Suppressor macrophage (primary cell): ENCODE measurements at regions not wholly inside any gene's neighbourhood (a gene's known extent, or its start where the extent isn't known, plus 50 kb on each side); places are given as distances from the start of the nearest gene placed in this dataset.
"Not testable (repeated sequence)": the region's sequence is repeated elsewhere in the genome, so short reads cannot be mapped to it uniquely, and the experiment has no call there.

Source experiments
- DNase-seq, 4 experiments: peaks; one replicate each; pipeline ENCODE4 v3.0.0-alpha.2; 2020 to 2022

DNA sequence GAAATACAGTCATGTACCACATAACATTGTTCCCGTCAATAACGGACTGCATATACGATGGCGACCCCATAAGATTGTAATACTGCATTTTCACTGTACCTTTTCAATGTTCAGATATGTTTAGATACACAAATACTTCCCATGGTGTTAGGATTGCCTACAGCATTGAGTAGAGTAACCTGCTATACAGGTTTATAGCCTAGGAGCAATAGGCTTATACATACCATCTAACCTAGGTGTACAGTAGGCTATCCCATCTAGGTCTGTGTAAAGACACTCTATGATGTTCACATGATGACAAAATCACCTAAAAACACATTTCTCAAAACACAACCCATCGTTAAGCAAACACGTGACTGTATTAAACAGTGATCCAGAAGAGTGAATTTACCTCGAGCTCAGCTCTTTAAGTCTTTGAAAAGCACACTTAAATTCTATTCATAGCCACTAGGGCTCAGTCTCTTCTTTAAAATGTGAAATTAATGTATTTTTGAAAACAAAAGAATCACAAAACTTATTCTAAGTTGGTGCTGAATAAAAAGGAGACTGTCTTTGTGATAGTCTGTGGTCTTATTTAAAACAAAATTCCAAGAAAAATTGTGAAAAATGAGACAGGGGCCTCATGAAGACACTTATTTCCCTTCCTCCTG is 239.1 kb upstream of the ARID2 start:
- no peak for DNase-seq

DNA sequence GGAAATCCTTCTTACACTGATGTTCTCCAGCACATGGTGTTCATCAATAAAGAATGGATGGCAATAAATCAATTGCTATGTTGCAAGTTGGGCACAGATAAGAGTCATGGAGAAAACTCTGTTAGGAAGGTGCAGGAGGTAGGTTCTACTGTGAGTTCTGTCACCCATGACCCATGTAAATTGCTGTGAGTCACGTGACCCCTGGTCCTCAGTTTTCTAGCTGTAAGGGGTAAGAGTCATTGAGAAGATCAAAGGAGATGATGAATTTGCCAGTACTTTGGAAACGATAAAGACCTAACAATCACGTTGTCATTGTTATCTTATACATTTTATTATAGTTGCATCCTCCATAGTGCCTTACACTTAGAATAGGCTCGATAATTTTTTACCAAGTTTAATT is 235.2 kb upstream of the ARID2 start:
- no peak for DNase-seq

DNA sequence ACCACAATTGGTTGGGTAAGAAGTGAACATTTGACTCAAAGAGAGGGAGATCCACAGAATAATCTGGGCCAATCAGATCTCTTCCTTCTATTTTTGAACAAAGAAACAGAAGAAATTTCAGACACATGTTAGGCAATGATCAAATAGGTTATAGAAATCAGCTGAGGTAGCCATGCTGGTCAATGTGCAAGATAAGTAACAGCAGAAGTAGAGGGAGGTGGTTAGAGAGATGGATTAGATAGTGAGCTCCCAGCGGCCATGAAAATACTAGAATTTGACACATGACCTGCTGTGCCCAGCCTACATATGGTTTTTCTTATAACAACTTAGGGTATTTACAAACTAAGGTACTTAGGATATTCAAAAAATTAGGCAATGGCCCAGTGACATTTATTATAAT is 230.9 kb upstream of the ARID2 start:
- peak in 1 of 4 experiments; percentile 9 for DNase-seq

DNA sequence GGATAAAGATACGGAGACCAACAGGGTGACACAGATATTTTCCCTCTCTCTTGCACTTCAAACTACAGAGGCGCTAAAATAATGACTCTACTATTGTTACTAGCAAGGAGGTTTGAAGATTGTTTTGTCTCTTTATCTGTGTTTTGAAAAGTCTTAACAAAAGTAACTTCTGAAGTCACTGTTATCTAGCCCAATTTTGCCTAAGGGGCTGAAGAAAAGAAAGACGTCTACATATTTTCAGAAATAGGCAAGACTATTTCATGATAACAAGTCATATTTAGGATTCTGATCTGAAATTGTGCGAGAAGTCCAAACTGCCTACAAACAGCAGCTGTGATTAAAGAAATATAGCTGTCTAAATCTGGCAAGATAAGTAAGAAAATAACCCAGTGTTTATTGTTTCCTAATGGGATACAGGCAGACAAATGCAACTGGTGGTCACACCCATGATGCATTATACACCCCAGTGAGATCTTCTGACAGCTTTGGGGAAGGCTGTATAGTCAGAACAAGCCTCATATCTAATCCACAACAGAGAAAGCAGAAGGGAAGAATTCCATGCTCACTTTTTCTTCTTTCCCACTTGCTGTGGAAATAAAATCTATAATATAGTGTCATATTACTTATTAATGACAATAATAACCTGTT is 226.9 kb upstream of the ARID2 start:
- DNase-seq = no peak

DNA sequence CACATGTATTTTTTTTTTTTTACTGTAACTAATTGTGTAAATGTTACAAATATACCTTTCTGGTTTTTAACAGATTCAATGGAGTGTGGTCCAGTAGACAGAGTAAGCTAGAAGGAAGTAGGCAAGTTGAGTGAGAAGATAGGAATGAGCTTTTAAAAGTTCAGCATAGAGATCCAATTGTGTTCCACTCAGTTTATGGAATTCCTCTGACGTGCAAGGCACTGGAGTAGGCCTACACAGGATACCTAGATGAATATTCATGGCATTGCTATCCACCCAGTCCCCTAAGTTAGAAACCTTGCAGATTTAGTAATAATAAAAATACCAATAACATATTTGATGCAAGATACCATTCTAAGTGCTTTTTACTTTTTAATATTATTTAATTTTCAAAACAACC is 225.6 kb upstream of the ARID2 start:
- DNase-seq = no peak

DNA sequence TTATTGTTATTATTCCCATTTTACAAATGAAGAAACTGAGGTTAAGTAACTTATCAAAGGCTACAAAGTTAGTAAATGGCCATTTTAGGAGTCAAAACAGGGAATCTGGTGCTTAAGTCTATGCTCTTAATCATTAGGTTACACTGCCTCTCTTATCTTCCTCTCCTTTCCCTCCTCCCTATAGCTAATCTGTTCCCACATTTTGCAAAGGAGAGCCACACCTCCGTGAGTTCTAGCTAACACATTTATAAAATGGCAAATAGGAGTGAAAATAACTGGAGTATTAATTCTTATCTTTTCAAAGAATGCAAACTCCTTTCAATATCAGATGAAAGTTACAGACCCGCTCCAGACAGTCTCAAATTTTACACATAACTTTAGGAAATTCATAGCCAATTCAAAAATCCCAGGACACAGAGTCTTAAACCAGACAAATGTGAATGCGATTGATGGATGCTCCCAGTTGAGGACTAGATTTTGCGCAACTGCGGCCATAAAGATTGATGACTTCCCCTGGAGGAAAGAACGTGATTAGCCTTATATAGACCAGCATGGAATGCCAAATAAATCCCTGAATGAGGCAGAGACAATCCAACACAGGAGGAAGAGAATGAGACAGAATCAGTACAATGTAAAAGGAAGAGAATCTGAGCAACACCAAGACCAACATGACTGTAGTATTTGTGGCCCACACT is 225.0 kb upstream of the ARID2 start:
- no peak for DNase-seq

DNA sequence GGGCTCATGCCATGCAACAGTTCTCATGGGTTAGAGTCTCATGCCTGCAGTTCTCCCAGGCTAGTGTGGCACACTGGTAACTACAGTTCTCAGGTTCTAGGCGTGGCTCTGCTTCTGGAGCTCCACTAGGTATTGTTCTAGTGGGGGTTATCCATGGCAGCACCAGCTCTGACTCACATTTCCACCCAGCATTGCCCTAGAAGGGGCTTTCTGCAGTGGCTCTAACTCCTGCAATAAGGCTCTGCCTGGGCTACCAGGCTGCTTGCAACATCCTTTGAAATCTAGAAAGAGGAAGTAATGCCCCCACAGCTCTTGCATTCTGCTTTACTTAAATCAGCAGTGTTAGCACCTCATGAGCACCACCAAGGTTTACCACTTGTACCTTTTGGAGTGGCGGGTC is 220.3 kb upstream of the ARID2 start:
- peak in 3 of 4 experiments; percentile 77 to 92 (median 77) for DNase-seq

DNA sequence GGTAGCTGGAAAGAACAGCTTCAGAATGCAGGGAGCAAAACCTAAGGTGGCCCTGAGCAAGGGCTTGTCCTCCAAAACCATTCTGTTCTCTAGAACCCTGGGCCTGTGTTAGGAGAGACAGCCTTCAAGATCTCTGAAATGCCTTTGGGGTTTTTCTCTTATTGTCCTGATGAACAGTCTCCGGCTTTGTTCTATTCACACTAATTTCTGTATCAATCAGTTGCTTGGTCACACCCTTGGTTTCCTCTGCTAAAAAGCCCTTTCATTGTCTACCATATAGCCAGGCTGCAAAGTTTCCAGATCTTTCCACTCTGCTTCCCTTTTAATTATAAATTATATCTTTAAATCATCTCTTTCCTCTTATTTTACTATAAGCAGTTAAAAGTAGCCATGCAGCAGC is 219.9 kb upstream of the ARID2 start:
- no peak for DNase-seq

DNA sequence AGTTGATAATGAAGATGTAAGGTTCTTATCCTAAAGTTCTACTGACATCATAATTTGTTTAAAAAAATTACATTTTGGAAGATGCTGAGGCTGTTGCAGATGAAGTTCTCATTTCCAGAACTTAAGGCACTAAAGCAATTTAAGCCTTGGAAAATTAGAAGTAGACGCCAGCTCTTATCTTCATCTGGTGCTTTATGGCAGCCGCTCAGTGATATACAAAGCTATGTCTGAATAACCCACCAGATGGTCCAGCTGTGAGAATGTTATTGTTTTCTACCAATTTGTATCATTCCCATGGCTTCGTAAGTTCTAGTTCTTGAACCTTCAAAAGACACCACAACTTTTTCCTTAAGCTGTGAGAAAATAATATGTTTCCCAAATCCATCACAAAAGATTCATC is 212.1 kb upstream of the ARID2 start:
- no peak for DNase-seq

DNA sequence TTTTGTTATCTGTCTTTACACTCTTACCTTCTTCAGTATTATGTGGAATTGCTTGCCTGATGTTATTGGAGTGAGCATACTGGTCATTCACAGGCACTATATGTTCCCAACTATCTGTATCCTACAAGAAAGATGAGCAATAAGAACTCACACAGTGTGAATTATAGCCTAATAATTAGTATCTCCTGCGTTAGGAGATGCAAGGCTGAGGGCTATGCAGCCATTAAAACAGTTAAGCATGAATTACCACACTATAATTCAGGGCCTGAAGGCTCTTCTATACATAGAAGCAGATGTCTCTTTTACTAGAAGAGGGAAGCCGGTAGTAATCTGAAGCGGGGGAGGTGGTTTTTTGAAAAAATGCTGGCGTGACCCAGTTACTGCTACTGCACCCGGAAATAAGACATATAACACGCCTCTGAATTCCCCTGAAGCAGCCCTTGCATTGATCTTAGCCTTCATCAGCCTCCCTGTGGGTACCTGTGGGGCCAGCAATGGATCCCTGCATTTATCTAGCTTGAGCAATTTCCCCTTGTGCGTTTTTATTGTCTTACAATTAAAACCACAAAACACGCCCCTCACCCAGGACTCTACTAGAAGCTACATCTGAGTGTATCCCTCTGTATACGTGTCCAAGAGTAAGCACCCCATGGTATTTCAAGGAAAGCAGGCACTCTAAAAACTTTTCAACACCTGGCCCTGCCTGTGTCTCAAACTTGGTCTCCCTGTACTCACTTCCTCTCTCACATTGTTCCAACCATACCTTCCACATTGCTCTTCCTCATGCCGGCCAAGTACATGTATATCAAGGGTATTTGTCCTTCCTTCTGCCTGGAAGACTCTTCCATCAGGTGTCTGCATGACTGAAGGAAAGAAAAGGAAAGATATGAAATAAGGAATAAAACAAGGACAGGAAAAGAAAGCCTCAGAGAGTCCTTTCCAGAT is 210.9 kb upstream of the ARID2 start:
- DNase-seq = peak; percentile 44 to 59 (median 50)

DNA sequence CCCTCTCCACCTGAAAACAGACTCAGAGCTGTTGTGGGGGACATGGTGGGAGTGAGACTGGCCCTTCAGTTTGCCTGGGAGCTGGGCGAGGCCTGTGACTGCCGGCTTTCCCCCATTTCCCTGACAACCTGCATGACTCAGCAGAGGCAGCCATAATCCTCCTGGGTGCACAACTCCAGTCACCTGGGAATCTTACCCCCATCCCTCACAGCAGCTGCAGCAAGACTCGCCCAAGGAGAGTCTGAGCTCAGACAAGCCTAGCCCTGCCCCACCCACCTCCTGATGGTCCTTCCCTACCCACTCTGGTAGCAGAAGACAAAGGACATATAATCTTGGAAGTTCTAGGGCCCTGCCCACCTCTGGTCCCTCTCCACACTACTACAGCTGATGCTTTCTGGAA is 207.3 kb upstream of the ARID2 start:
- no peak for DNase-seq

DNA sequence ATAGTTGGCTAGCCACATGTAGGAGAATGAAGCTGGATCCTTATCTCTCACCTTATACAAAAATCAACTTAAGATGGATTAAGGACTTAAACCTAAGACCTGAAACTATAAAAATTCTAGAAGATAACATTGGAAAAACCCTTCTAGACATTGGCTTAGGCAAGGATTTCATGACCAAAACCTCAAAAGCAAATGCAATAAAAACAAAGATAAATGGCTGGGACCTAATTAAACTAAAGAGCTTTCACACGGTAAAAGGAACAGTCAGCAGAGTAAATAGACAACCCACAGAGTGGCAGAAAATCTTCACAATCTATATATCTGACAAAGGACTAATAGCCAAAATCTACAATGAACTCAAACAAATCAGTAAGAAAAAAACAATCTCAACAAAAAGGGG is 202.7 kb upstream of the ARID2 start:
- DNase-seq = not testable (repeated sequence)

DNA sequence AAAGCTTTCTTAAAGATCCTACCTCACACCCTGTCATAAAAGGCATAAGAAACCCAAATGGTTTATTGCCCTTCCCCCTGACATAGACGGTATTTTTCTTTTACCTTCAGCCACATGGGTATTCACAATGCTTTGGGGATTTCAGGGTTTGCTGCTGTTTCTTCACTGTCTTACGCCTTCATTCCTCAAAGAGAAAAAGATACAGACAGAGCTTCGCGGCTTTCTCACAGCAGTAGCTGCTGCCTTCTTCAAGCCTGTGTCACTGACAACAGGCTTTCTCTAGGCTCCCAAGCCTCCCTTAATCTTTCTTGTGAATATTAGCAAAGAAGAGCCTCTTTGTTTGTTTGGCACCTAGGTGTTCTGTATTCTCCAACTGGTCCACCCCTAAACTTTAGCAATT is 197.4 kb upstream of the ARID2 start:
- DNase-seq = no peak

DNA sequence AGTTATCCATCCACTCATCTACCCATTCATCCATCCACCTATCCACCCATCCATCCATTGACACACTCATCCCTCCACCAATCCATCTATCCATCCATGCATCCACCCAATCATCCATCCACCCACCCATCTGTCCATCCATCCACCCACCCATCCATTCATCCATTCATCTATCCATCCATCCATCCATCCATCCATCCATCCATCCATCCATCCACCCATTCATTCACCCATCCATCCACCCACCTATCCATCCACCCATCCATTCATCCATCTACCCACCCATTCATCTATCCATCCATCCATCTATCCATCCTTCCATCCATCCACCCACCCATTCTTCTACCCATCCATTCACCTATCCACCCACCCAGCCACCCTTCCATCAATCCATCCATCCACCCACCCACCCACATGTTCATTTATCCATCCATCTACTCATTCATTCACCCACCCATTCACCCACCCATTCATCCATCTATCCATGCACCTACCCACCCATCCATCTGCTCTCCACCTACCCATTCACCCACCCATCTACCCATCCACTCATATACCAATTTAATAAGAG is 193.8 kb upstream of the ARID2 start:
- DNase-seq = no peak

DNA sequence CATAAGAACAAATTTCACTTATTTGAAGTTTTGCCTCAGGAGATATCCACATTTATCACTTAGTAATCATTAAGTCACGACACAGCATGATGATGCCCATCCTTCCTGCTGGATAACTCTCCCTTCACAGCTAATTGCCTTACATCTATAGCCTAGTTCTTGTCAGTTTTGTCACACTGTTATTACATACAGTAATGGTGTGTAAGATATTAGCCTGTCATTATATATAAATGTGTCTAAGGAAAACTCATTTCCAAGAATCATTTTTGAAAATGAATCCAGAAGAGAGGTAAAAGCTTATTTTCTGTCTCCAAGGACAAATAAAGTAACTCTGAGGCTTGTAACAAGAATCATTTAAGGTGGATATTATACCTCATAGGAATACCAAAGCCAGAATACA is 193.2 kb upstream of the ARID2 start:
- DNase-seq = no peak

DNA sequence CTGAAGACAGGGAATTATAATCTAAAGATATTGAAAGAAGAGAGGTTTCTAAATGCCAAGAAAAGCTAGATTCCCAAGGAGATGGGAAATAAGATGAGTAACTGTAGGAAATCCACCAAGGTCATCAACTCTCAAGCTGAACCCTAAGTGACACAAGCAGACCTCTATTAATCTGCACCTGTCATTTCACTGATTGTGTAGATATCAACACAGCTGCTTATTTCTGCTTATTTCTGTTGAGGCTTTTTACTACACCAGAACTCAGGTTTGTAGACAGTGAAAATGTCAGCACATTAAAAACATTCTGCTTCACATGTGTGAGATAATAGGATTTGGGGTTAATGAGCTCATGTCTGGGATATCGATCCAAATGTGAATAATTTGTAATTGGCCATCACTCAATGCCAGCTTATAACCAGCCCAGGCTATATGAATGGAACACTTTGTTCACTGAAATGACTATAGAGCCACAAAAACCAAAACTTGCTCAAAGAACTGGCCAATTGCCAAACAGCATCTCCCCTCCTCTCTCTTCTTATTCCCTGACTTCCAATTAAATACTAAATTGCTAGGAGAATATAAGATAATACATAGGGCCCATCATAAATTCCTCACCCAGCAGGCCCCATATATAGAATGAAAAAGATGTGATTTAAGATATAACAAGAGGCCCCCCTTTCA is 188.7 kb upstream of the ARID2 start:
- DNase-seq = no peak

DNA sequence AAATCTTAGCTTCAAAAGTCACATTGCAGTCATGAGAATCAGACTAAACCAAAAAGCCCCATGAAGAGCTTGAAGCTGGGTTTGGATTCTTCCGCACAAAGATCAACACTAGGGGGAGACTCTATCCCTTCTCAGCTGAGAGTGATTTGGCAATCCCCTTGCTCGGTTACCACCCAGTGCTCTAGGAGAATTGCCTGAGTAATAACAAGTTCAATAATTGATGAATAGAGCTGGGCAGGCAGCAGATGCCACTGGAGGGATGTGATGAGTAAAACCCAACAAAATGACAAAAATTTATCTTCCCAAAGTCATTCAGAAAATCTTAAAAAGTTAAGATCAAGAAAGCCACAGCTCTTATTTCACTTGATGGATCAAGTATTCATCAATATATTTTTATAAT is 185.6 kb upstream of the ARID2 start:
- DNase-seq = peak; percentile 75 to 91 (median 84)

DNA sequence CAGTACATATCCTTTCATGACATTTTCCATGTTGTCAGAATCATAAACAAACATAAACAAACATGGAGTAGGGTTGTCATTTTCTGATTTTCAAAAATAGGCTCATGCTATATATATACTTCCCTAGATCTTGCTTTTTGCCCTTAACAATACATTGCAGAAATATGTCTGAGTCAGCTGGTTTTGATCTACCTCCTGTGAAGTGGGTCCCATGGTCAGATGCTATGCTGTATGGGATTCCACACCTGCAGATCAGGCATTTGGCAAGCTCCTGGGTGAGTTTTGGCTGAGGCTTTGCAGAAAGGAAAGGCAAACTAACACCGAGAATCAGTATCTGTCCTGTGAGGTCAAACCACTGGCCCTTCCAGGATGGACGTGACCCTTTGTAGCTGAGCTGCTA is 183.0 kb upstream of the ARID2 start:
- no peak for DNase-seq

DNA sequence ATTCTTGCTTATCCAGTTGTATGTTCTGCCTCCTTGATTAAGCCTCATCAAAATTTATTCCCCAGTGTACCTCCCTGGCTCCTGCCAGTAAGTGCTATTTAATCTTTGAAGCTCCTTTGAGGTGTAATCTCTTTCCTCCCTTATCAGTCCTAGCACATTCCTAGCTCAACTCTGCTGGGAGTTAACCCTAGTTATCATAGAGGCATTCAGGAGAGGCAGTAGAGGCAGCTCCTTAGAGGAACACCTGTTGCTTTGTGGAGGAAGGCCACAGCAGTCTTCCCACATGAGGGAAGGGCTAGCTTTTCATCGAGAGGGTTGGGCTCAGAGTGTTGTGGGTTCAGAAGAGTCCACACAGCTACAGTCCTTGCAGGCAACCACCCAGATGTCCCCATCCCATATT is 182.4 kb upstream of the ARID2 start:
- DNase-seq = no peak

DNA sequence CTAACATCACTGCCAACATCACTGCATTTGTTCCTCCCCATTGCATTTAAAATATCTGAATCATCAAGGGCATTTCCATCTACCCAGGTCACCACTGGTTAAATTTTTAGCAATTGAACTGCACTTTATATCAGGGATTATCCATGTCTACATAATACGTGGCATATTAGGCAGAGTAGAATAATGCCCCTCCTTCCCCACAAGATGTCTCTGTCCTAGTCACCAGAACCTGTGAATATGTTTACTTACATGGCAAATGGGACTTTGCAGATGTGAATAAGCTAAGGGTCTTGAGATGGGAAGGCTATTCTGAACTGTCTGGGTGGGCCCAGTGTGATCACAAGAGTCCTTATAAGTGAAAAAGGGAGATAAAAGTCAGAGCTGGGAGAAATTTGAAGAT is 181.7 kb upstream of the ARID2 start:
- DNase-seq = peak in 2 of 4 experiments; percentile 5 to 23

DNA sequence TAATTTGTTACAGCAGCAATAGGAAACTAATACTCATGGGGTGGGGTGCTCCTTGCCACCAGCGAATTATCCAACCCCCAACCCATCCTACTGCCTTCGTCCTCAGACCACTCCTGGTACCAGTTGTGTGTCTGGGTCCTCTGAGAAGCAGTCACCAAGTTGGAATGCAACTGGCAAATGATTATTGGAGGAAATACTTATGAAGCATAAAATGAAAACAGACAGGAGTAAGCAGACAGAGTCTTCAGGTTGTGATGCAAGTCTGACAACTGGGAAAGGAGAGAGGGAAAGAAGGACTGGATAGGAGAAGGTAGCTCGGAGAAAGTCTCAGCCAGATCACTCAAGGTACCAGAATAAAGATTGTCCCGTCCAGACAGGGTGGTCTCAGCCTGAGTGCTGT is 181.1 kb upstream of the ARID2 start:
- DNase-seq = no peak

DNA sequence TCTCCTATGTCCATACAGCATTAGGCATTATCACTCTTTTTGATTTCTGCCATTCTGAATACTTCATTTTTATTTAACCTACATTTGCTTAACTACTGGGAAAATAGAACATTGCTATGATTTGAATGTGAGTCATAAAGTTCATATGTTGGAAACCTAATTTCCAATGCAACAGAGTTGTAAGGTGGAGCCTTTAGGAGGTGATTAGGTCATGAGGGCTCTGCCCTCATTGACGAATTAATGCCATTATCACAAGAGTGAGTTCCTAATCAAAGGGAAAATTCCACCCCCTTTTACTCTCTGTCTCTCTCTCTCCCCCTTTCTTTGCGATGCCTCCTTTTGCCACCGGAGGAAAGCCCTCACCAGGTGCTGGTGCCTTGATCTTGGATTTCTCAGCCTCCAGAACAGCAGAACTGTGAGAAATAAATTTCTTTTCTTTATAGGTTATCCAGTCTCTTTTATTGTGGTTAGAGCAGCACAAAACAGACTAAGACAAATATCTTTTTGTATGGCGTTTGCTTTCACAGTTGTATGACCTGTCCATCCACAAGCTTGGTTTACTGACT is 180.1 kb upstream of the ARID2 start:
- DNase-seq = no peak
